ENCODE measurements at regions not wholly inside any gene's neighbourhood (a gene's known extent, or its start where the extent isn't known, plus 50 kb on each side); places are given as distances from the start of the nearest gene placed in this dataset.

- no peak for DNase-seq (ENCODE audit: low read depth, low spot score)
Measured at GRCh38 chr1:193377472-193377871, 191.1 kb upstream of the B3GALT2 start.

- DNase-seq (ENCODE audit: low read depth, low spot score), result no peak
Measured at GRCh38 chr1:193372553-193372952, 186.1 kb upstream of the B3GALT2 start.

GRCh38 chr1:193368302-193368701, 181.9 kb upstream of the B3GALT2 start:
- no peak for DNase-seq (ENCODE audit: low read depth, low spot score)

GRCh38 chr1:193367863-193368262, 181.4 kb upstream of the B3GALT2 start:
- no peak for DNase-seq (ENCODE audit: low read depth, low spot score)

- DNase-seq (ENCODE audit: low read depth, low spot score), result no peak
Measured at GRCh38 chr1:193366764-193367507, 180.5 kb upstream of the B3GALT2 start.

GRCh38 chr1:193365966-193366365, 179.6 kb upstream of the B3GALT2 start:
- no peak for DNase-seq (ENCODE audit: low read depth, low spot score)

- DNase-seq (ENCODE audit: low read depth, low spot score), result no peak
Measured at GRCh38 chr1:193359631-193360030, 173.2 kb upstream of the B3GALT2 start.

GRCh38 chr1:193358419-193358818, 172.0 kb upstream of the B3GALT2 start:
- DNase-seq (ENCODE audit: low read depth, low spot score), result no peak

- no peak for DNase-seq (ENCODE audit: low read depth, low spot score)
Measured at GRCh38 chr1:193356249-193356648, 169.8 kb upstream of the B3GALT2 start.

- no peak for DNase-seq (ENCODE audit: low read depth, low spot score)
Measured at GRCh38 chr1:193355626-193356025, 169.2 kb upstream of the B3GALT2 start.

GRCh38 chr1:193355178-193355577, 168.8 kb upstream of the B3GALT2 start:
- DNase-seq (ENCODE audit: low read depth, low spot score), result no peak

- DNase-seq (ENCODE audit: low read depth, low spot score), result no peak
Measured at GRCh38 chr1:193348769-193349535, 162.5 kb upstream of the B3GALT2 start.

- DNase-seq (ENCODE audit: low read depth, low spot score), result peak; percentile 12
Measured at GRCh38 chr1:193348091-193348768, 161.8 kb upstream of the B3GALT2 start.

- no peak for DNase-seq (ENCODE audit: low read depth, low spot score)
Measured at GRCh38 chr1:193346085-193346484, 159.7 kb upstream of the B3GALT2 start.

- DNase-seq (ENCODE audit: low read depth, low spot score), result no peak
Measured at GRCh38 chr1:193342811-193343210, 156.4 kb upstream of the B3GALT2 start.

GRCh38 chr1:193340331-193340730, 153.9 kb upstream of the B3GALT2 start:
- DNase-seq (ENCODE audit: low read depth, low spot score), result no peak

GRCh38 chr1:193339401-193339800, 153.0 kb upstream of the B3GALT2 start:
- DNase-seq (ENCODE audit: low read depth, low spot score), result no peak

GRCh38 chr1:193338194-193338593, 151.8 kb upstream of the B3GALT2 start:
- DNase-seq (ENCODE audit: low read depth, low spot score), result no peak

GRCh38 chr1:193335806-193336428, 149.5 kb upstream of the B3GALT2 start:
- DNase-seq (ENCODE audit: low read depth, low spot score), result peak; percentile 15

GRCh38 chr1:193333166-193333565, 146.8 kb upstream of the B3GALT2 start:
- no peak for DNase-seq (ENCODE audit: low read depth, low spot score)

- no peak for DNase-seq (ENCODE audit: low read depth, low spot score)
Measured at GRCh38 chr1:193326296-193326695, 139.9 kb upstream of the B3GALT2 start.

GRCh38 chr1:193325771-193326170, 139.4 kb upstream of the B3GALT2 start:
- DNase-seq (ENCODE audit: low read depth, low spot score), result no peak
